AG09309 (cell line): ENCODE measurements at regions not wholly inside any gene's neighbourhood (a gene's known extent, or its start where the extent isn't known, plus 50 kb on each side); places are given as distances from the start of the nearest gene placed in this dataset.

Source experiments
- DNase-seq: peaks from one replicate; pipeline ENCODE4 v3.0.0-alpha.2; 2010; ENCODE audit warnings: low read depth
- H3K4me3 ChIP-seq: 2 replicates; pipeline ENCODE4 v1.5.1; 2011; ENCODE audit warnings: mild to moderate bottlenecking, low read depth, low read length, moderate library complexity; ENCODE audit not compliant: control insufficient read depth
- CTCF ChIP-seq: IDR thresholded peaks from 2 replicates; pipeline ENCODE4 v1.5.1; 2011; ENCODE audit warnings: mild to moderate bottlenecking, low read depth, low read length, inconsistent platforms; ENCODE audit not compliant: insufficient read depth, control insufficient read depth; ENCODE audit errors: missing control alignments

DNA sequence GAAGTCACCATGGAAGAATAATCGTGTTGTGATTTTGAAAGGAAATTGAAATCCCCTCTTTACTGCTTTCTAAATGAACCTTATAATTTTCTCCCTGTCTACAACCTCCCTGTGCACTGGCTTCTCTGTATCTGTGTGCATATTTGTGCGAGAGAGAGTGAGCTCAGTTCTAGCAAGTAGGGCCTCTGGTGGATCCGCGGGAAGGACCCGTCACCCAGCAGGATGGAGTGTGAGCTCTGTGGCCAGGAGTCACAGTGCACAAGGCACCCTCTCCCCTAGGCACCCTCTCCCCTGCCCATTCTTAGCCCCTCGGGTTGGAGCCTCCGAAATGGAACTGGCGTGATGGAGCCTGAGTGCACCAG is 109.0 kb downstream of the TRIM29 start:
- TF ChIP-seq CTCF: no peak
- no peak for DNase-seq
- H3K4me3 ChIP-seq: no peak overlapping the region

- no peak for TF ChIP-seq CTCF
- no peak overlapping the region for H3K4me3 ChIP-seq
- no peak for DNase-seq
Measured at GRCh38 chr11:120028181-120028896, 109.6 kb downstream of the TRIM29 start.

GRCh38 chr11:120027546-120028180 is 110.2 kb downstream of the TRIM29 start:
- H3K4me3 ChIP-seq: no peak overlapping the region
- TF ChIP-seq CTCF: no peak
- DNase-seq: no peak

GRCh38 chr11:120025606-120026335 is 112.1 kb downstream of the TRIM29 start:
- TF ChIP-seq CTCF: no peak
- no peak overlapping the region for H3K4me3 ChIP-seq
- DNase-seq: no peak

GRCh38 chr11:120024586-120024985 is 113.3 kb downstream of the TRIM29 start:
- TF ChIP-seq CTCF: no peak
- no peak overlapping the region for H3K4me3 ChIP-seq
- DNase-seq: no peak

DNA sequence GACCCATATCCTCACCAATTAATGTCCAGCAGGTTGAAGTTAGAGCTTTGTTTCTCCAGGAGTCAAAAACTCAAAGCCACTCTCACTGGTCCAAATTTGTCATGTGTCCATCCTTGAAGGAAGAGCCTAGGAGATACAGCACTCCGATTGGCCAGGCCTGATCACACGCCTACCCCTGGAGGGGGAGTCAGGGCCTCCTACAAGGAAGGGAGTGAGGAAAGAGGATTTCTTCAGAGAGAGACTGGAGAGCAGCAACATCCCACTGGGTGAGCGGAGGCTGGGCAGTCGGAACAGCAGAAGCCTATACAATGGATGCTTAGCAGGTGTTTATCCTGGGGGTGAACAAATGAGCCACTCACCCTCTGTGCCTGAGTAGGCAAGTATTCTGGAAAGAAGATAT is 113.9 kb downstream of the TRIM29 start:
- no peak for TF ChIP-seq CTCF
- H3K4me3 ChIP-seq: no peak overlapping the region
- no peak for DNase-seq
